ENCODE measurements at regions not wholly inside any gene's neighbourhood (a gene's known extent, or its start where the extent isn't known, plus 50 kb on each side); places are given as distances from the start of the nearest gene placed in this dataset.

DNA sequence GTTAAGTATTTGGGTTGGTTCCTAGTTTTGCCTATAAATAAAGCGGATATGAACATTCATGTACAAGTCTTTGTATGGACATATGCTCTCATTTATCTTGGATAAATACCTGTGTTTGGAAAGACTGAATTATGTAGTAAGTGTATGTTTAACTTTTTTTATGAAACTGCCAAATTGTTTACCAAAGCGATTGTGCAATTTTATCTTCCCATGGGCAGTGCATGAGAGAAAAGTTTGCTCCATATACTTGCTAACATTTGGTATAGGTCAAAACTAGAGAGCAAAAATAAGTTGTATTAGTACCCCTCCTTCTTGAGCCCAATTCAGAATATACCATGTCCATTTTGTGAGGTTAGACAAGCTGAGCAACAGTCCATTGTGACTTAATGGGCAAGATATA is 502.6 kb downstream of the SQOR start:
- DNase-seq (ENCODE audit: extremely low read depth, low read depth), result no peak
- TF ChIP-seq CTCF (IDR thresholded peaks at IDR 0.05; ENCODE audit: low read depth, low read length), result no peak

- DNase-seq (ENCODE audit: extremely low read depth, low read depth), result no peak
- no peak for TF ChIP-seq CTCF (IDR thresholded peaks at IDR 0.05; ENCODE audit: low read depth, low read length)
Observed at GRCh38 chr15:46146002-46146401, 511.2 kb downstream of the SQOR start.

- TF ChIP-seq CTCF (IDR thresholded peaks at IDR 0.05; ENCODE audit: low read depth, low read length), result no peak
- DNase-seq (ENCODE audit: extremely low read depth, low read depth), result no peak
Observed at GRCh38 chr15:46146915-46147314, 512.1 kb downstream of the SQOR start.

DNA sequence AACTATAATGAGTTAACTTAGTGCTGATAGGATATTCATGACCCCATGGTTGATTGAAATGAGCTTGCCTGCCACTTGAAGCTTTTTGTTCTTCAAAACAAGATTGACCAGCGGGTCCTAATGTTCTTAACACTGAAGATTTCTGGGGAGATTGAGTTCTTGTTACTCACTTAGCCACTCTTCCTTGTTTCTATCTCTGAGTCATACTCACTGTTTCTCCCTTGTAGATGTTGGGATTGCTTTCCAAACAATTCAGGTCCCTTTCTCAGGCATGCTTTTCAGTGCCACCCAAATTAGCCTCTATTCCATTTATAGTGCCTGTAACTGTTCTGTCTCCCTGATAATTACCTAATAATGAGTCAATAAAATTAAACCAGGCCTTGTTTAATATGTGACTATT is 517.0 kb downstream of the SQOR start:
- no peak for TF ChIP-seq CTCF (IDR thresholded peaks at IDR 0.05; ENCODE audit: low read depth, low read length)
- DNase-seq (ENCODE audit: extremely low read depth, low read depth), result no peak

DNA sequence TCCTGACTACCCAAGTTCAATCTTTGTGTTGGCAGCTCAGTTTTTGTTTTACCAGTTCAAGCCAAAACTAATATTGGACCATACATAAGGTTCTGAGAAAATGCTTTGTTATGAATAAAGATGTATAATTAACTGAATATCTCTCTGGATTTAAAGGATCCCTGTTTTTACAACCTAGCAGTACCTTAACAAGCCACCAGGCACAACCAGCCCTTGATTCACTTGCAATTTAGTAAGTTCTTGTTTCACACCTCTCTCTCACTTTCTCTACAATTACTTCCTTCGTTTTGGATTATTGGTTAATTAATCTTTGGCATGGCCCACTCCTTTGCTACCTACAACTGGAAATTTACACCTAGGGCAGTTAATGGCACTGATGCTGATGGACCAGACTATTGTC is 531.9 kb downstream of the SQOR start:
- TF ChIP-seq CTCF (IDR thresholded peaks at IDR 0.05; ENCODE audit: low read depth, low read length), result no peak
- no peak for DNase-seq (ENCODE audit: extremely low read depth, low read depth)

GRCh38 chr15:46170326-46170725 is 535.5 kb downstream of the SQOR start:
- DNase-seq (ENCODE audit: extremely low read depth, low read depth), result no peak
- TF ChIP-seq CTCF (IDR thresholded peaks at IDR 0.05; ENCODE audit: low read depth, low read length), result no peak

GRCh38 chr15:46174122-46174521 is 539.3 kb downstream of the SQOR start:
- no peak for TF ChIP-seq CTCF (IDR thresholded peaks at IDR 0.05; ENCODE audit: low read depth, low read length)
- no peak for DNase-seq (ENCODE audit: extremely low read depth, low read depth)

Data from AG09319 (cell line).